ENCODE measurements at regions not wholly inside any gene's neighbourhood (a gene's known extent, or its start where the extent isn't known, plus 50 kb on each side); places are given as distances from the start of the nearest gene placed in this dataset.

DNA sequence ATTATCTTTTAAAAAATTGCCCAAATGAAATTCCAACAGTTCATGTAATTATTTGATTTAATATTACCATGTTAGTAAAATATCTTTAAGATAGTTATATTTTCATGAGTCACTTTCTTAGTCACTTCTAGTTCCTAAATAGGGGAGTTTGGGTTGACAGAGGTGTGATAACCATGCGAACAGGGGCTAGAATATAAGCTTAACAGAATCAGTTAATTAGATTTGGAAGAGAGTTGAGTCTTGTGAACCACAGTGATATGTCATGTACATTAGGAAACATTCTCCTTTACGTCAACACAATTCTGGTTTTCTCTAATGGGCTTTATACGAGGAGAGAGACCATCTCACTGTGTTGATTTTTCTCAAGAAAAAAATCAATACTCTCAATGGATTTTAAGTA lies 64.8 kb upstream of the ZNF281 start:
- intact Hi-C loops (cut with micrococcal nuclease) = loop anchor here (5.0 kb wide), 3 partner anchors 37 to 532 kb away; no protein-coding TSS in a partner anchor
- H3K4me1 Mint-ChIP-seq = peaks cover 31% of the 10 kb centered on the region
- peaks cover 13% of the 10 kb centered on the region for H3K27me3 Mint-ChIP-seq

DNA sequence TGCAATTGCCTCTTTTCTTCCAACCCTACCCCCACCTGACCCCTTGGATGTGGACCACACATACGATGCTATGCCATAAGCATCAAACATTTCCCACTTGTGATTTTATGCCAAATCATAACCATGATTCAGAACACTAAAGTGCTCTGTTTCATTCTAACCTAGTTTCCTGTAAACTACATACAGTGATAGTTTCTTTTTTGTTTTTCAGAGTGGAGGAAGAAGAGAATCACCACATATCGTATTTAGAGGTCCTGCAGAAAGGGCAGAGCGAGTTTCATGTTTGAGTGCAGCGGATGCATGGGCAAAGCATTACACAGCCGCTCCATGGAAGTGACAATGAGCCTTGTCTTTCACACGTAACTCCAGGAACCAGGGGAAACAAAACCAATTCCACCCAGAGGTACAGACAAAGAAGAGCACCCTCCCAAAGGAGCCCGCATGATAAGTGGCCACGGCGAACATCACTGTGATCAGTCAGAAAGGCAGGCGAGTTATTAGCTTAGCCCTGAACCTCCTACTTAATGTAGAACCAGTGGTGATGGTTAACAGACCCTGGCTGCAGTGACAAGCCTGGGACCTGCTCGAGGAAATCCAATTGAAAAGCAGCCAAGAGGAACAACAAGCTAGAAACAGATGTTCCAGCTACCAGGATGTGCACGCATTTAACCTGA lies 64.0 kb upstream of the ZNF281 start:
- peaks cover 30% of the 10 kb centered on the region for H3K4me1 Mint-ChIP-seq
- H3K27ac Mint-ChIP-seq = peak overlapping the region; percentile 71
- H3K9me3 Mint-ChIP-seq = no peaks in the 10 kb centered on the region
- intact Hi-C loops (cut with micrococcal nuclease) = loop anchor here (1.0 to 5.0 kb wide), 8 partner anchors 9 to 532 kb away; partner anchors contain the start of gene ZNF281
- peaks cover 10% of the 10 kb centered on the region for H3K27me3 Mint-ChIP-seq
- peaks cover 1% of the 10 kb centered on the region for H3K36me3 Mint-ChIP-seq (ENCODE audit: low read depth)
- peak overlapping the region; percentile 17 for H3K4me3 Mint-ChIP-seq
- peak; percentile 69 for DNase-seq

More for the DNA sequence above, 64.8 kb upstream of the ZNF281 start:
- Mint-ChIP-seq H3K9me3 (peaks cover 4% of the 10 kb centered on the region), H3K36me3 (ENCODE audit: low read depth) (peaks cover 1% of the 10 kb centered on the region), H3K27ac (no peak overlapping the region), H3K4me3 (no peak overlapping the region)
- DNase-seq = no peak

DNA sequence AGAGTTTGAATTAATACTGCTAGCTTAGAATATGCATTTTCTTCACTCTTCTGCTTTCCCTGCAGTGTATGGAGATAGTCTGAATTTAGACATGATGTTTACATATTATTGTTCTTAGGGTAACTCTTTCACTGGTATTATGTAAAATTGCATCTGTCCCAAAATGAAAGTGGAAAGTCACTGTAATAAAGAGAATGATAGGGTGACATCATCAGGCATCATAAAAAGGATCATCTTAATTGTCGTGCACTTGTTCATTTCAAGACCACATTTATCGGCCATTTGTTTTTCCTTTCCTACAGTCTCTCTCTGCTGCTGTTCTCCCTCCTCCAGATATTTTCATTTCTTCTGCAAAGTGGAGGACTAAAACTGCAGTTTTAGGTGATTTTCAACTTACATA lies 61.9 kb upstream of the ZNF281 start:
- peak overlapping the region; percentile 80 for H3K27ac Mint-ChIP-seq
- H3K4me1 Mint-ChIP-seq = peaks cover 27% of the 10 kb centered on the region
- peaks cover 12% of the 10 kb centered on the region for H3K27me3 Mint-ChIP-seq
- DNase-seq = no peak
- intact Hi-C loops (cut with micrococcal nuclease) = loop anchor here (2.0 to 5.0 kb wide), 4 partner anchors 34 to 529 kb away; partner anchors contain the start of gene ZNF281
- H3K4me3 Mint-ChIP-seq = peak overlapping the region; percentile 45
- peaks cover 1% of the 10 kb centered on the region for H3K36me3 Mint-ChIP-seq (ENCODE audit: low read depth)
- no peaks in the 10 kb centered on the region for H3K9me3 Mint-ChIP-seq

DNA sequence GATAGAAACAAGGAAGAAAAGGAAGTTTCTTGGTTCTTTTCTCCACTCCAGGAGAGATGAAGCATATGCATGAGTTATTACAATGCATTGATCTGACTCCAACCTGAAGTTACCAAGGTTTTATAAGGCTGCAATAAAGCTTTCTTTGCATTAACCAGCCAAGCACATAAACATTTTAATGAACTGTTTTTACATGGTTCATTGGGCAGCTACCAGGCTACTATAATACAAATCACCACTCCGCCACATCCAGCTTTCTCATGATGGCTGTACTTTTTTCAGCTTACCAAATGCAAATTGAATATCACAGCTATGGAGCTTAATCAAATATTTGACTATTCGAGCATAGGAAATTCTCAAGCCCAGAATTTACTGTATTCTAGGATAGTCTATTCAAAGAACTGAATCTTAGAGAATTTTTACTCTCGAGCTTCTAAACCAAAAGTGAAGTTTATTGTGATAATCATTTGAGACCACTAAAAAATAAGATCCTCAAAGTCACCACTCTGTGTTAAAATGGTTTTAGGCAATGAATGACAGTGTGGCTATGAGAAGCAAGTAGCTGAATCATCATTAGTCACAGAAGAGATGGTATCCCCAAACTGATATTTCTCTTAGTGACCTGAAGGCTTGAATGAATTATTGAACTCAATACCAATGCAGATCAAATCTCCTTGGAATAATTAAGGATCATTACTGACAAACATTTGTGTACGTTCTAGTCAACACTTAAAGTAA lies 58.6 kb upstream of the ZNF281 start:
- H3K27ac Mint-ChIP-seq = no peak overlapping the region
- no peak for DNase-seq
- H3K36me3 Mint-ChIP-seq (ENCODE audit: low read depth) = no peaks in the 10 kb centered on the region
- peaks cover 18% of the 10 kb centered on the region for H3K4me1 Mint-ChIP-seq
- peaks cover 14% of the 10 kb centered on the region for H3K27me3 Mint-ChIP-seq
- no peaks in the 10 kb centered on the region for H3K9me3 Mint-ChIP-seq
- H3K4me3 Mint-ChIP-seq = no peak overlapping the region
- intact Hi-C loops (cut with micrococcal nuclease) = no loop called here

DNA sequence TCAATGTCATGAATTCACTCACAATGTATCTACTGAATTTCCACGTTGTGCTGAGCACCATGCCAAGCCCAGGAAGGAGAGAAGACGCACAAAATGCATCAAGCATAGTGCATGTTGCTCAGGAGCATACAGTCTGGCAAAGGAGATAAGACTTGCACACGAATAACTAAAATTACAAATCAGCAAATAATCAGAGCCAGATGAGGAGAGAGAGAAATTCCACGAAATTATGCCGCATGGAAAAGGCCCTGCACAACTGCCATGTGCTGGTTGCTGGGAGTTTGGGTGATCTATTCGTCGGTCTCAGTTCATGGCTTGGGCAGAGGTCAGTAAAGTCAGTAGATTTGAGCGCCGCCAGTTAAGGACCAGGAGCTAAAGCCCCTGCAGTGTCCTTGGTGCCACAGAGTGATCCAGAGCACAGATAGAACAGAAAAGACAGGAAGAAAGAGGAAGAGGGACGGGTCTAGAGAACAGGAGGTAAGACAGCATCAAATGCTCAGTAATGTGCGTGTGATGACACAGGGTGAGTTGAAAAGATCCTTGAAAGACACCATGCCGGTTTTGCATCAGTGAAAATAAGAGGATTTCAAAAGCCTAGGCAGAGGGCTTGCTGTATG lies 55.1 kb upstream of the ZNF281 start:
- Mint-ChIP-seq H3K36me3 (ENCODE audit: low read depth) (no peaks in the 10 kb centered on the region), H3K27me3 (peaks cover 16% of the 10 kb centered on the region), H3K4me1 (no peaks in the 10 kb centered on the region)

More for the DNA sequence above, 55.1 kb upstream of the ZNF281 start:
- no peak for DNase-seq
- Mint-ChIP-seq H3K27ac (no peak overlapping the region), H3K9me3 (no peaks in the 10 kb centered on the region), H3K4me3 (no peak overlapping the region)
- intact Hi-C loops (cut with micrococcal nuclease) = no loop called here
